Chondrocyte (in vitro differentiated cells): ENCODE measurements at regions not wholly inside any gene's neighbourhood (a gene's known extent, or its start where the extent isn't known, plus 50 kb on each side); places are given as distances from the start of the nearest gene placed in this dataset.
A peak's percentile ranks its signal among the peaks of the same experiment; 100 is the strongest.

Source experiments
- DNase-seq: peaks from one replicate; pipeline ENCODE4 v3.0.0; 2021; ENCODE audit warnings: mixed read lengths, low spot score
- H3K27ac Mint-ChIP-seq: one replicate; pipeline ENCODE4 v1.8.0; 2021; ENCODE audit warnings: mild to moderate bottlenecking, moderate library complexity, mixed read lengths; ENCODE audit not compliant: unreplicated experiment
- H3K27me3 Mint-ChIP-seq: 2 replicates; pipeline ENCODE4 v1.8.0; 2021; ENCODE audit warnings: low read depth, mixed read lengths
- H3K36me3 Mint-ChIP-seq: 2 replicates; pipeline ENCODE4 v1.8.0; 2021; ENCODE audit warnings: low read depth, mixed read lengths
- H3K4me1 Mint-ChIP-seq: 2 replicates; pipeline ENCODE4 v1.8.0; 2021; ENCODE audit warnings: low read depth, mild to moderate bottlenecking, mixed read lengths
- H3K4me3 Mint-ChIP-seq: one replicate; pipeline ENCODE4 v1.8.0; 2021; ENCODE audit warnings: mild to moderate bottlenecking, moderate library complexity, mixed read lengths; ENCODE audit not compliant: unreplicated experiment
- H3K9me3 Mint-ChIP-seq: 2 replicates; pipeline ENCODE4 v1.8.0; 2021; ENCODE audit warnings: low read depth, mixed read lengths
- CTCF ChIP-seq: fragments of 200-600 bp; sonication (generic); IDR thresholded peaks from 2 replicates; pipeline ENCODE4 v1.5.0; 2021; ENCODE audit warnings: antibody characterized with exemption, mild to moderate bottlenecking, moderate library complexity

DNA sequence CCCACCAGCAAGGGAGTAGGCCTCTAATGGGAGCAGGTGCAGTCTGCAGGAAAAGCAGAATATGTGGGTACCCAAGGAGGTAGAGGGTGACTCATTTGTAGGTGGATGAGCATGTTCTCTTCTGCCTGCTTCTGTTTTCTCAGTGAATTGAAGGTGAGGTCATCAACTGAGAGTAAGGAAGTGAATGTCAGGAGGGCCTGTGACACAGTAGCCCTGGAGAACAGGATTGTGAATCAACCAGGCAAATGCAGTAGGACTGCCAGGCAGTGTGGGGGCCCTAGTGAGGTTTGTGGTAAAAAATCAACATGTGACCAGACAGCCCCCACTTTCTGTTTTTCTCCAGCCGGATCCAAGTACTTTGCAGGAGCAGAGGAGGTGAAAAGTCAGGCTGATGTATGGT is 150.5 kb upstream of the SOX9 start:
- H3K4me3 Mint-ChIP-seq: no peak overlapping the region
- DNase-seq: no peak
- peaks cover 19% of the 10 kb centered on the region for H3K4me1 Mint-ChIP-seq
- no peak for TF ChIP-seq CTCF
- no peaks in the 10 kb centered on the region for H3K9me3 Mint-ChIP-seq
- no peak overlapping the region for H3K27ac Mint-ChIP-seq
- H3K27me3 Mint-ChIP-seq: no peaks in the 10 kb centered on the region
- no peaks in the 10 kb centered on the region for H3K36me3 Mint-ChIP-seq

DNA sequence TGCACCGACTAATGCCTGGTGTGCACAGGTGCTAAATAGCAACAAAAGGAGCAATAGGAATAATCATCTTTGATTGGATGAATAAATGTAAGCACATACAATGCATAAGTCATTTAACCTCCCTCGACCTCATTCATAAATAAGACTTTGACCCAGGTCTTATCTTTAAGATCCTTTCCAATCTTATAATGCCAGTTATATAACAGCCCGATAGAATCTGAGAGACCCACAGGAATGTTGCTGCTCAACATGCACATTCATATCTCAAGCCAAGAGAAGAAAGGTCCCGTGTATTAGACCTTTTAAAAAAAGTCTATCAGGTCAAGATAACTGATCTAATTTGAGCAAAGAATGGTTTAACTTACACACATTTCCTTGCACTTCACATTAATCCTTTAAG is 146.8 kb upstream of the SOX9 start:
- TF ChIP-seq CTCF: no peak
- Mint-ChIP-seq H3K36me3 (no peaks in the 10 kb centered on the region), H3K4me1 (peaks cover 19% of the 10 kb centered on the region), H3K27ac (no peak overlapping the region), H3K4me3 (no peak overlapping the region), H3K9me3 (no peaks in the 10 kb centered on the region), H3K27me3 (no peaks in the 10 kb centered on the region)
- no peak for DNase-seq

DNA sequence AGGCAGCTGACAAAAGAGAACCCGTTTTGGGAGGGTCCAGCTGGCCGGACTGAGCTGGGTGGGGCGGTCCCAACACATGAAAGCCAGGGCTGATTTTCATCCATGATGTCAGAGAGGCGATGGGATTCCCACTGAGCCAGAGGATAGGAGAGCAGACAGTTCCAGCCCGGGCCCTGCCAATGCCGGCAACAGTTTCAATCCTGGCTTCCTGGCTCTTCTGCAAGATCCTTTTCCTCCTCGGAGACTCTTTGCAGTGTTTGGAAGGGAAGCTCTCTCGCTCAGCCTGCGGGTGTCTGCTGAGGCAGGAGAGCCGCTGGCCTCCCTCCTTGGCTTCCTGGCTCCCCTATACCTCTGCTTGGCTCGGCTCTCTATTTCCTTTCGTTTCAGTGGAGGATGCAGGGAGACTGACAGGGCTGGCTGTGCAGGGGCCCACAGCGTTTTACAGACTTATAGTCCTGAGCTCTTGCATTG is 145.5 kb upstream of the SOX9 start:
- no peak for TF ChIP-seq CTCF
- Mint-ChIP-seq H3K9me3 (no peaks in the 10 kb centered on the region), H3K27ac (peak overlapping the region; percentile 81), H3K4me3 (peak overlapping the region; percentile 38), H3K27me3 (no peaks in the 10 kb centered on the region), H3K36me3 (no peaks in the 10 kb centered on the region), H3K4me1 (peaks cover 19% of the 10 kb centered on the region)
- DNase-seq: no peak

DNA sequence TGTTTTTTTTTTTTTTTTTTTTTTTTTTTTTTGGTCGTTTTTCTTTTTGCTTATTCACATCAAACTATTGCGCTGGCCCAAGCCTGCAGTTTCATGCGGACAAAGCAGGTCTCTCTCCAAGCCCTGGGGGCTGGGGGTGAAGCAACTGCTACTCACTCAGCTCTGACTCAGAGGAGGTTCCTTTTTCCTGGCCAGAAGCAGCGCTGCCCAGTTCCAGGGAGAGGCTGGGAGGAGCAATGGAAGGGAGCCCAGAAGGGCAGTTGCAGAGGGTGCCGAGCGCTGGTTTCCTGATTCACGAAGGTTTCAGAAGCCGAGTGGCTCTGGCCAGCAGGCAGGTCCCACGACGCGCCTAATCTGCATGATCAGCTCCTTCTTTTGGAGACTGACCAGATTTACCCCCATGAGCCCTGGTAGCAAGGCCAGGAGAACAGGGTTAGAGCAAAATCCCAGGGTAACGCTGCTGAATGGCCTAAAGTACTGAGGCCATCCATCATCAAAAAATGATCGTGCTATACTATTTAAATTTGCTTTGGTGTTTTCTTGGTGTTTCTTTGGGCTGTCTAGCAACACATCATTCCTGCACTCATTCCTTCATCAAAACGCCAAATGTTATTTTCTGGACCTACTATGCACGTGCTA is 144.7 kb upstream of the SOX9 start:
- no peak for TF ChIP-seq CTCF
- no peaks in the 10 kb centered on the region for H3K36me3 Mint-ChIP-seq
- peak; percentile 93 for DNase-seq
- no peak overlapping the region for H3K4me3 Mint-ChIP-seq
- peaks cover 19% of the 10 kb centered on the region for H3K4me1 Mint-ChIP-seq
- H3K9me3 Mint-ChIP-seq: no peaks in the 10 kb centered on the region
- H3K27ac Mint-ChIP-seq: peak overlapping the region; percentile 81
- no peaks in the 10 kb centered on the region for H3K27me3 Mint-ChIP-seq

DNA sequence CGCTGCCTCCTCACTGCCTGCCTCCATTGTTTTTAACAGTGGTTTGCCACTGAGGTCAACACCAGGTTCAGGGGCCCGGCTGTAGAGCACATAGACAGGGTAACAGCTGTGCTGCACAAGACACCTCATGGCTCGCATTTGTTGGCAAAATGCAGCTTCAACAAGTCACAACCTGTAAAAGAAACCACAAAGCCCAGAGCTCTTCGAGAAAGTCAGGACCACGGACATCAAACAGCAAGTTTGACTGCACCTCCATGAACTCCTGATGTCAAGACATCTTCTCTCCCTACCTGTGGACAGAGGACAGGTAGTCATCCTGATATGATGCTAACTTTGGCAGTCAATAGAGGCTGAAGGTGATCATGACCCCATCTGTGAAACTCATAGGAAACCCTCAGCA is 142.4 kb upstream of the SOX9 start:
- Mint-ChIP-seq H3K27ac (no peak overlapping the region), H3K36me3 (no peaks in the 10 kb centered on the region), H3K4me1 (peaks cover 19% of the 10 kb centered on the region), H3K4me3 (no peak overlapping the region), H3K27me3 (no peaks in the 10 kb centered on the region), H3K9me3 (no peaks in the 10 kb centered on the region)
- no peak for DNase-seq
- no peak for TF ChIP-seq CTCF
